ENCODE measurements at regions not wholly inside any gene's neighbourhood (a gene's known extent, or its start where the extent isn't known, plus 50 kb on each side); places are given as distances from the start of the nearest gene placed in this dataset.

DNA sequence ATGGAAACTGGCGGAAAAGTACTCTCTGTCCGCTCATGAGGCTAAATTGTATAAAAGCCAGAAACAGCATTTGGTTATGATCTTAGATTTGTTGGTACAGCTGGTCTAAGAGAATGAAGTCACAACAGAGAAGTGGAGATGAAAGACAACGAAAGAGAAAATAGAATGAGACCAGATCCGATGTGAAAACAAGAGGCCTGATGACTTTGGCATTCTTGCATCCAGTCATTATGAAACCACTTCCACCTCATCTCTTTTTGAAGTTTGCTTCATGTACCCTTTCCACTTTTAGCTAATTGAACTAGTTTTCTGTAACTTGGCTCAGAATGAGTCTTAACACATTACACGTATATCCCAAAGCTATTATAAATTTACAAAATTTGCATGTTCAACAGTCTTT lies 1431.7 kb downstream of the LRRC4C start:
- no peak for TF ChIP-seq CTCF (conservative IDR thresholded peaks at IDR 0.05 in 1 of 2, IDR thresholded peaks at IDR 0.05 in 1 of 2; ENCODE audit: extremely low read depth in 1 of 2, insufficient read depth in 1 of 2, low read depth in 1 of 2, low read length in 2 of 2)
- TF ChIP-seq EZH2 (IDR thresholded peaks at IDR 0.05; ENCODE audit: borderline replicate concordance, low read length) = no peak
